Gastrocnemius medialis (tissue), 4 donors: ENCODE measurements at regions not wholly inside any gene's neighbourhood (a gene's known extent, or its start where the extent isn't known, plus 50 kb on each side); places are given as distances from the start of the nearest gene placed in this dataset.

ENCODE experiments used
- POLR2A ChIP-seq, 2 donors: fragments of 450-650 bp; IDR thresholded peaks; one replicate each; pipeline ENCODE4 v1.6.1; 2017; ENCODE audit warnings: antibody characterized with exemption in 2 of 2, mild to moderate bottlenecking in 2 of 2, moderate library complexity in 2 of 2
- TF ChIP-seq, protein P1 (sequence below), 5 experiments: fragments of 450-650 bp in 3 of 5; fragments of 200-600 bp in 2 of 5; sonication (generic) in 2 of 5; IDR thresholded peaks in 4 of 5; conservative IDR thresholded peaks in 1 of 5; 1 replicate in 4 of 5; 2 replicates in 1 of 5; pipeline ENCODE4 v1.5.1; 2016 to 2019; ENCODE audit warnings: antibody characterized with exemption in 5 of 5, mild to moderate bottlenecking in 3 of 5, moderate library complexity in 3 of 5

DNA sequence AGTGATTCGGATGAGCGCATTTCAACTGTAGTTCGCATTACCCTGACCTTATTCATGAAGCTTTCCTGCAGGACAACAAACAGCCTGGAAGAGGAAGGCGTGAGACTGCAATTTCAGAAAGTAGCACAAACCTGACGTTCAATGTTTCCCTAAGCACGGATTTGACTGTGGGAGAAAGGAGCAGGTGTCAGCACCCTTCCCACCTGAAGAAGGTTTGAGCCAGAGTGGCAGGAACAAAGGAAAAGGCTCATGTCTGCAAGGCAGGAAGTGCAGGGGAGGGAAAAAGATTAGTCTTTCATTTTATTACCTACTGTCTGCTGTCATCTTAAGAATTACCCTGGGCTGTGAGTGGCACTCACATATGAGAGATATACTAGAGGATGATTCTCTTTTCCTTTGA lies 114.0 kb downstream of the MED10 start:
- TF ChIP-seq, protein P1, sequence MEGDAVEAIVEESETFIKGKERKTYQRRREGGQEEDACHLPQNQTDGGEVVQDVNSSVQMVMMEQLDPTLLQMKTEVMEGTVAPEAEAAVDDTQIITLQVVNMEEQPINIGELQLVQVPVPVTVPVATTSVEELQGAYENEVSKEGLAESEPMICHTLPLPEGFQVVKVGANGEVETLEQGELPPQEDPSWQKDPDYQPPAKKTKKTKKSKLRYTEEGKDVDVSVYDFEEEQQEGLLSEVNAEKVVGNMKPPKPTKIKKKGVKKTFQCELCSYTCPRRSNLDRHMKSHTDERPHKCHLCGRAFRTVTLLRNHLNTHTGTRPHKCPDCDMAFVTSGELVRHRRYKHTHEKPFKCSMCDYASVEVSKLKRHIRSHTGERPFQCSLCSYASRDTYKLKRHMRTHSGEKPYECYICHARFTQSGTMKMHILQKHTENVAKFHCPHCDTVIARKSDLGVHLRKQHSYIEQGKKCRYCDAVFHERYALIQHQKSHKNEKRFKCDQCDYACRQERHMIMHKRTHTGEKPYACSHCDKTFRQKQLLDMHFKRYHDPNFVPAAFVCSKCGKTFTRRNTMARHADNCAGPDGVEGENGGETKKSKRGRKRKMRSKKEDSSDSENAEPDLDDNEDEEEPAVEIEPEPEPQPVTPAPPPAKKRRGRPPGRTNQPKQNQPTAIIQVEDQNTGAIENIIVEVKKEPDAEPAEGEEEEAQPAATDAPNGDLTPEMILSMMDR (IDR thresholded peaks at IDR 0.05 in 4 of 5, conservative IDR thresholded peaks at IDR 0.05 in 1 of 5) = no peak
- no peak for TF ChIP-seq POLR2A (IDR thresholded peaks at IDR 0.05)
